ENCODE measurements at regions not wholly inside any gene's neighbourhood (a gene's known extent, or its start where the extent isn't known, plus 50 kb on each side); places are given as distances from the start of the nearest gene placed in this dataset.

GRCh38 chr13:76516586-76516985, 369.6 kb downstream of the KCTD12 start:
- TF ChIP-seq EZH2 (IDR thresholded peaks at IDR 0.05; ENCODE audit: low read depth), result no peak
- no peak for TF ChIP-seq CTCF (conservative IDR thresholded peaks at IDR 0.05)
